Endodermal cell (in vitro differentiated cells): ENCODE measurements at regions not wholly inside any gene's neighbourhood (a gene's known extent, or its start where the extent isn't known, plus 50 kb on each side); places are given as distances from the start of the nearest gene placed in this dataset.

Experiments
- DNase-seq: peaks from one replicate; pipeline ENCODE4 v3.0.0-alpha.2; 2017
- H3K27ac ChIP-seq: 2 replicates; pipeline ENCODE4 v1.5.1; 2013; ENCODE audit warnings: mild to moderate bottlenecking, low read depth, low read length, moderate library complexity
- H3K27me3 ChIP-seq: 2 replicates; pipeline ENCODE4 v1.6.1; 2013; ENCODE audit warnings: mild to moderate bottlenecking, low read length, moderate library complexity; ENCODE audit not compliant: insufficient read depth, control insufficient read depth, poor library complexity, severe bottlenecking
- H3K36me3 ChIP-seq: 2 replicates; pipeline ENCODE4 v1.7.0; 2013; ENCODE audit warnings: mild to moderate bottlenecking, low read length, moderate library complexity; ENCODE audit not compliant: control insufficient read depth, insufficient read depth
- H3K4me1 ChIP-seq: one replicate; pipeline ENCODE4 v1.7.0; 2013; ENCODE audit warnings: low read length; ENCODE audit not compliant: control insufficient read depth, insufficient read depth
- H3K4me3 ChIP-seq: 2 replicates; pipeline ENCODE4 v1.5.1; 2013; ENCODE audit warnings: mild to moderate bottlenecking, low read length, moderate library complexity
- H3K9ac ChIP-seq: 2 replicates; pipeline ENCODE4 v1.6.1; 2013; ENCODE audit warnings: mild to moderate bottlenecking, low read length, moderate library complexity; ENCODE audit not compliant: poor library complexity, severe bottlenecking; ENCODE audit errors: extremely low read depth
- H3K9me3 ChIP-seq: 2 replicates; pipeline ENCODE4 v1.6.1; 2013; ENCODE audit warnings: mild to moderate bottlenecking, low read length, moderate library complexity; ENCODE audit not compliant: control insufficient read depth
- H3K27ac Mint-ChIP-seq: 2 replicates; pipeline ENCODE4 v1.8.0; 2020; ENCODE audit warnings: mixed read lengths
- H3K27me3 Mint-ChIP-seq: 2 replicates; pipeline ENCODE4 v1.8.0; 2021; ENCODE audit warnings: mild to moderate bottlenecking, mixed read lengths; ENCODE audit not compliant: insufficient read depth
- H3K36me3 Mint-ChIP-seq: 2 replicates; pipeline ENCODE4 v1.8.0; 2020; ENCODE audit warnings: low read depth, mixed read lengths
- H3K4me1 Mint-ChIP-seq: 2 replicates; pipeline ENCODE4 v1.8.0; 2020; ENCODE audit warnings: mixed read lengths
- H3K4me3 Mint-ChIP-seq: 2 replicates; pipeline ENCODE4 v1.8.0; 2020; ENCODE audit warnings: mild to moderate bottlenecking, moderate library complexity, mixed read lengths
- H3K9me3 Mint-ChIP-seq: 2 replicates; pipeline ENCODE4 v1.8.0; 2020; ENCODE audit warnings: mild to moderate bottlenecking, mixed read lengths
- CTCF ChIP-seq: fragments of 200-600 bp; sonication (generic); conservative IDR thresholded peaks from 2 replicates; pipeline ENCODE4 v1.5.0; 2021; ENCODE audit warnings: antibody characterized with exemption, mild to moderate bottlenecking
- WGBS, 2 experiments: methylation state at CpG; one replicate each; pipeline versions ENCODE4 v1.1.5 to v1.1.7; 2013; ENCODE audit warnings: missing lambda C conversion rate in 2 of 2, mixed read lengths in 1 of 2; ENCODE audit not compliant: insufficient coverage in 1 of 2, insufficient read length in 1 of 2; 5-methylcytosine and 5-hydroxymethylcytosine counted together

GRCh38 chr18:78232196-78232595 lies 747.4 kb upstream of the SALL3 start:
- DNase-seq = no peak
- Mint-ChIP-seq H3K36me3 (no peaks in the 10 kb centered on the region), H3K27ac (no peak overlapping the region), H3K4me3 (no peak overlapping the region), H3K27me3 (peaks cover 2% of the 10 kb centered on the region), H3K4me1 (no peaks in the 10 kb centered on the region), H3K9me3 (no peaks in the 10 kb centered on the region)
- H3K27me3 ChIP-seq = no peaks in the 10 kb centered on the region
- no peaks in the 10 kb centered on the region for H3K9me3 ChIP-seq
- H3K9ac ChIP-seq = no peak overlapping the region
- no peaks in the 10 kb centered on the region for H3K36me3 ChIP-seq
- WGBS, 2 experiments = 85 to 92% methylated on average over 10 to 11 of the region's 11 CpGs
- no peak for TF ChIP-seq CTCF
- no peaks in the 10 kb centered on the region for H3K4me1 ChIP-seq
- H3K27ac ChIP-seq = no peak overlapping the region
- H3K4me3 ChIP-seq = no peak overlapping the region

GRCh38 chr18:78237864-78238263 lies 741.8 kb upstream of the SALL3 start:
- H3K4me1 Mint-ChIP-seq = peaks cover 8% of the 10 kb centered on the region
- H3K4me3 ChIP-seq = no peak overlapping the region
- no peaks in the 10 kb centered on the region for H3K9me3 ChIP-seq
- H3K27me3 Mint-ChIP-seq = no peaks in the 10 kb centered on the region
- H3K4me3 Mint-ChIP-seq = no peak overlapping the region
- 89 to 94% methylated on average over 3 to 12 of the region's 12 CpGs for WGBS, 2 experiments
- H3K4me1 ChIP-seq = no peaks in the 10 kb centered on the region
- H3K9ac ChIP-seq = no peak overlapping the region
- no peaks in the 10 kb centered on the region for H3K36me3 Mint-ChIP-seq
- no peak overlapping the region for H3K27ac Mint-ChIP-seq
- H3K9me3 Mint-ChIP-seq = peaks cover 5% of the 10 kb centered on the region
- DNase-seq = no peak
- no peak for TF ChIP-seq CTCF
- H3K36me3 ChIP-seq = no peaks in the 10 kb centered on the region
- H3K27me3 ChIP-seq = no peaks in the 10 kb centered on the region
- H3K27ac ChIP-seq = no peak overlapping the region

GRCh38 chr18:78238404-78239089 lies 741.1 kb upstream of the SALL3 start:
- H3K4me3 ChIP-seq = no peak overlapping the region
- no peaks in the 10 kb centered on the region for H3K4me1 ChIP-seq
- no peak overlapping the region for H3K27ac ChIP-seq
- H3K4me1 Mint-ChIP-seq = peaks cover 9% of the 10 kb centered on the region
- no peak overlapping the region for H3K9ac ChIP-seq
- no peaks in the 10 kb centered on the region for H3K9me3 ChIP-seq
- H3K27me3 Mint-ChIP-seq = no peaks in the 10 kb centered on the region
- no peak overlapping the region for H3K27ac Mint-ChIP-seq
- H3K27me3 ChIP-seq = no peaks in the 10 kb centered on the region
- H3K36me3 Mint-ChIP-seq = no peaks in the 10 kb centered on the region
- H3K4me3 Mint-ChIP-seq = no peak overlapping the region
- H3K9me3 Mint-ChIP-seq = peaks cover 5% of the 10 kb centered on the region
- no peaks in the 10 kb centered on the region for H3K36me3 ChIP-seq
- DNase-seq = peak; percentile 69
- no peak for TF ChIP-seq CTCF
- WGBS, 2 experiments = 91 to 95% methylated on average over 27 to 45 of the region's 46 CpGs
